GM18907 (cell line): ENCODE measurements at regions not wholly inside any gene's neighbourhood (a gene's known extent, or its start where the extent isn't known, plus 50 kb on each side); places are given as distances from the start of the nearest gene placed in this dataset.
"Not testable (repeated sequence)": the region's sequence is repeated elsewhere in the genome, so short reads cannot be mapped to it uniquely, and the experiment has no call there.

Experiments used
- ATAC-seq: cut with Tn5 transposase; IDR thresholded peaks from one replicate; pipeline ENCODE4 v1.9.1; 2021; ENCODE audit warnings: mild to moderate bottlenecking, moderate library complexity; ENCODE audit not compliant: unreplicated experiment

- no peak for ATAC-seq
These were observed 83.4 kb upstream of the KCNK12 start for GRCh38 chr2:47653902-47654789.

GRCh38 chr2:47653036-47653435 lies 82.3 kb upstream of the KCNK12 start:
- no peak for ATAC-seq

- no peak for ATAC-seq
These were observed 81.4 kb upstream of the KCNK12 start for GRCh38 chr2:47652061-47652690.

- no peak for ATAC-seq
These were observed 80.5 kb upstream of the KCNK12 start for GRCh38 chr2:47651296-47651695.

GRCh38 chr2:47650001-47650535 lies 79.3 kb upstream of the KCNK12 start:
- no peak for ATAC-seq

- no peak for ATAC-seq
These were observed 74.5 kb upstream of the KCNK12 start for GRCh38 chr2:47645246-47645645.

GRCh38 chr2:47644351-47644750 lies 73.6 kb upstream of the KCNK12 start:
- ATAC-seq, result no peak

- ATAC-seq, result no peak
These were observed 70.6 kb upstream of the KCNK12 start for GRCh38 chr2:47641366-47641765.

GRCh38 chr2:47640356-47640755 lies 69.6 kb upstream of the KCNK12 start:
- no peak for ATAC-seq

GRCh38 chr2:47639467-47639866 lies 68.7 kb upstream of the KCNK12 start:
- ATAC-seq, result no peak

GRCh38 chr2:47638430-47638829 lies 67.6 kb upstream of the KCNK12 start:
- no peak for ATAC-seq

- ATAC-seq, result no peak
These were observed 65.9 kb upstream of the KCNK12 start for GRCh38 chr2:47636596-47637264.

- no peak for ATAC-seq
These were observed 65.4 kb upstream of the KCNK12 start for GRCh38 chr2:47636176-47636575.

GRCh38 chr2:47632754-47633153 lies 62.0 kb upstream of the KCNK12 start:
- ATAC-seq, result no peak

GRCh38 chr2:47631792-47632398 lies 61.1 kb upstream of the KCNK12 start:
- no peak for ATAC-seq

- no peak for ATAC-seq
These were observed 60.5 kb upstream of the KCNK12 start for GRCh38 chr2:47631306-47631705.

- no peak for ATAC-seq
These were observed 59.0 kb upstream of the KCNK12 start for GRCh38 chr2:47629501-47630460.

- no peak for ATAC-seq
These were observed 58.1 kb upstream of the KCNK12 start for GRCh38 chr2:47628904-47629303.

GRCh38 chr2:47626664-47627063 lies 55.9 kb upstream of the KCNK12 start:
- no peak for ATAC-seq

- not testable (repeated sequence) for ATAC-seq
These were observed 52.4 kb upstream of the KCNK12 start for GRCh38 chr2:47623140-47623539.
